Dendritic cell treated with granulocyte-macrophage colony-stimulating factor and Interleukin-4, amounts not matched to agents 40 ng/mL and 50 ng/mL, for 4 days (primary cell): ENCODE measurements at regions not wholly inside any gene's neighbourhood (a gene's known extent, or its start where the extent isn't known, plus 50 kb on each side); places are given as distances from the start of the nearest gene placed in this dataset.

Experiments used
- H3K27ac Mint-ChIP-seq: one replicate; pipeline ENCODE4 v1.8.0; 2022; ENCODE audit warnings: mild to moderate bottlenecking, mixed read lengths
- H3K27me3 Mint-ChIP-seq: one replicate; pipeline ENCODE4 v1.8.0; 2022; ENCODE audit warnings: mild to moderate bottlenecking, mixed read lengths
- H3K36me3 Mint-ChIP-seq: one replicate; pipeline ENCODE4 v1.8.0; 2022; ENCODE audit warnings: low read depth, mixed read lengths
- H3K4me1 Mint-ChIP-seq: one replicate; pipeline ENCODE4 v1.8.0; 2022; ENCODE audit warnings: low read depth, mixed read lengths
- H3K4me3 Mint-ChIP-seq: one replicate; pipeline ENCODE4 v1.8.0; 2022; ENCODE audit warnings: mild to moderate bottlenecking, moderate library complexity, mixed read lengths
- H3K9me3 Mint-ChIP-seq: one replicate; pipeline ENCODE4 v1.8.0; 2022; ENCODE audit warnings: mixed read lengths
- intact Hi-C: fragments of 100-400 bp; cut with micrococcal nuclease; formaldehyde crosslinking; loops from one replicate; pipeline ENCODE4 v1.15.0; 2022

- Mint-ChIP-seq H3K27ac (no peak overlapping the region), H3K36me3 (no peaks in the 10 kb centered on the region), H3K4me3 (no peak overlapping the region), H3K27me3 (peaks cover 2% of the 10 kb centered on the region), H3K4me1 (peaks cover 8% of the 10 kb centered on the region), H3K9me3 (peaks cover 21% of the 10 kb centered on the region)
- intact Hi-C loops = no loop called here
These were observed 50.8 kb upstream of the CACNA2D3 start for GRCh38 chr3:54071601-54072000.

GRCh38 chr3:54069961-54070360 is 52.4 kb upstream of the CACNA2D3 start:
- H3K36me3 Mint-ChIP-seq = no peaks in the 10 kb centered on the region
- H3K27me3 Mint-ChIP-seq = peaks cover 2% of the 10 kb centered on the region
- no peak overlapping the region for H3K27ac Mint-ChIP-seq
- H3K4me3 Mint-ChIP-seq = no peak overlapping the region
- peaks cover 21% of the 10 kb centered on the region for H3K9me3 Mint-ChIP-seq
- H3K4me1 Mint-ChIP-seq = peaks cover 8% of the 10 kb centered on the region
- intact Hi-C loops = no loop called here

DNA sequence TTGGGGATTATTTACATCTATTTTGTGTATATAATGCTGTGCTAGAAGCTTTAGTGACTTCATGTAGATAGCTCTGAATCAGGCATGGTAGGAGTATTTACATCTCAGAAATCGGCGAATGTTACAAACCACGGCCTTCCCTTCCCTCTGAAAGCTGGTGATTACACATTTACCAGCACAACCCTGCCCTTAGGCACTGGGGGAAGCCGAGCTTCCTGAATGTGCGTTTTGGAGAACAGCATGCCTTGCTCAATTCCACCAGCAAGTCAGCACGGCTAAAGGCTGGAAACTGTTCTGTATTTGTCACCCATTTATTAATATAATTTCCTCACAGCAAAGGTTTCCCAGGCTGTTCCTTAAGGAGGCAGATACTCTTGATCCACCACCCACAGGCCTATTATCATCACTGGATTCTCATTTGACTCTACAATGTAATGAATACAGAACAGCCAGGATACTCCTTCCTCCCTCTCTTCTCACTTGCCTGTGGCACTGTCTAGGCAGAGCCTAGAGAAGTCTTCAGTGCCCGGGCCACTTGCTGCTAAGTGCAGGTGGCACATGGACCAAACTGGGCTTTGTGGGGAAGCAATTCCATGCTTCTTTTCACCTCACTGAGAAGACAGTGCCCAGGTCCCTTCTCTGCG is 55.2 kb upstream of the CACNA2D3 start:
- H3K4me1 Mint-ChIP-seq = peaks cover 8% of the 10 kb centered on the region
- H3K9me3 Mint-ChIP-seq = peaks cover 21% of the 10 kb centered on the region
- intact Hi-C loops = no loop called here
- H3K4me3 Mint-ChIP-seq = no peak overlapping the region
- H3K27ac Mint-ChIP-seq = no peak overlapping the region
- H3K36me3 Mint-ChIP-seq = no peaks in the 10 kb centered on the region
- peaks cover 2% of the 10 kb centered on the region for H3K27me3 Mint-ChIP-seq

DNA sequence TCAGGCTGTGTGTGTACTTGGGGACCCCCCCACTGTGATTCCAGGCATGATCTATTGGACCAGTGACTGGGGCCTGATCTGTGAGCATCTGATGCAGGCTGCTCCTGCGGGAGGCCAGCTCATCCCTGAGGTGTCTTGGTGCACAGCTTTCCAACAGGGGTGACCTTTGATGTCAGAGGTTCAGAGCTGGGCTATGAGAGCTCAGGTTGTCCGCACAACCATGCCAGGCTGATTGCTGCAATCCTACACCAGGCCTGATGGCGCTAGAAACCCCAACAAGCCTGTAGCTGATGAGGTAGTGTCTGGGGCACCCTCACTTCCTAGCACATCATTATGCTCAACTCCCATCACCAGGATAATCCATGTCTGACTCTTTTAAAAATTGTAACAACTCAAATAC is 56.1 kb upstream of the CACNA2D3 start:
- Mint-ChIP-seq H3K4me1 (peaks cover 8% of the 10 kb centered on the region), H3K36me3 (no peaks in the 10 kb centered on the region), H3K27ac (no peak overlapping the region), H3K27me3 (peaks cover 2% of the 10 kb centered on the region), H3K4me3 (no peak overlapping the region), H3K9me3 (peaks cover 19% of the 10 kb centered on the region)
- intact Hi-C loops = no loop called here

DNA sequence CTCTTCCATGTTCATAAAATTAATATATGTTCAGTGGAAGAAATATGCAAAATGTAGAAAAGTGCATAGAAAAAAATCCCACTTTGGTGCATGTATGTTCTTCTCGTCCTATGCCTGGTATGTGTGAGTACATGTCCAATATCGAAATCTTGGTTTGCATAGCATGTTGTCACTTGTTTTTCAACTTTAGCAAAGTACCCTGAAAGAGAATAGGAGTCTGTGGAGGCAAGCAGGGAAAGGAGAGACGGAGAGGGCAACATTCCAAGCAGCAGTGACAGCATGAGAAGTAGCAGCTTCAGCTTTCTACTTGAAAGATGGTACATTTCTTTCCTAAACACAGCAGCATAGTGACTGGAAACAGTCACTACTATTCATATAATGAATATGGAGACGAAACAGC is 56.8 kb upstream of the CACNA2D3 start:
- Mint-ChIP-seq H3K9me3 (peaks cover 12% of the 10 kb centered on the region), H3K4me1 (peaks cover 8% of the 10 kb centered on the region), H3K4me3 (no peak overlapping the region), H3K27me3 (peaks cover 2% of the 10 kb centered on the region), H3K36me3 (no peaks in the 10 kb centered on the region), H3K27ac (no peak overlapping the region)
- intact Hi-C loops = no loop called here

- Mint-ChIP-seq H3K4me3 (no peak overlapping the region), H3K4me1 (peaks cover 6% of the 10 kb centered on the region), H3K36me3 (no peaks in the 10 kb centered on the region), H3K27me3 (peaks cover 2% of the 10 kb centered on the region), H3K9me3 (peaks cover 8% of the 10 kb centered on the region), H3K27ac (no peak overlapping the region)
- intact Hi-C loops = no loop called here
These were observed 57.2 kb upstream of the CACNA2D3 start for GRCh38 chr3:54065140-54065539.

- H3K36me3 Mint-ChIP-seq = no peaks in the 10 kb centered on the region
- H3K9me3 Mint-ChIP-seq = peaks cover 1% of the 10 kb centered on the region
- no peaks in the 10 kb centered on the region for H3K4me1 Mint-ChIP-seq
- no peak overlapping the region for H3K4me3 Mint-ChIP-seq
- H3K27ac Mint-ChIP-seq = no peak overlapping the region
- H3K27me3 Mint-ChIP-seq = peaks cover 2% of the 10 kb centered on the region
- intact Hi-C loops = no loop called here
These were observed 57.9 kb upstream of the CACNA2D3 start for GRCh38 chr3:54064486-54064885.

DNA sequence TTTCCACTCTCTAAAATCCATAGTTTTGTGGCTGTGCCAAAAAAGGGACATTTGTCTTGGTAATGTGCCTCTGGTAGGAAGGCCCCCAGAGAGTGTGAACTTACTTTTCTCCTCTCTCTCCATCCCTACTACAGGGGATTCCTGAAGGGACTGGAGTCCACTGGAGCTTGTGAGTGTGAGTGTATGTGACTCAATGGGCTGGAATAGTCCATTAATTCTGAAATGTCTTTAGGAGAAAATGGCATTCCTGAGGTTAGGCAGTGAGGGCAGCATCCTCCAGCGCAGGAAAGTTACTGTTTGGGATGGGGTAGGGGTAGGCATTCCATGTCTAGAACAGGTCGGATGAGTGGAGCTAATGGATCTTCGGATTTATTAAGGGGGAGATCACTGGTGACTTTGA is 59.8 kb upstream of the CACNA2D3 start:
- peaks cover 3% of the 10 kb centered on the region for H3K27me3 Mint-ChIP-seq
- no peak overlapping the region for H3K27ac Mint-ChIP-seq

GRCh38 chr3:54056521-54056920 is 65.8 kb upstream of the CACNA2D3 start:
- Mint-ChIP-seq H3K36me3 (no peaks in the 10 kb centered on the region), H3K4me3 (no peak overlapping the region), H3K27ac (no peak overlapping the region), H3K4me1 (no peaks in the 10 kb centered on the region), H3K27me3 (peaks cover 1% of the 10 kb centered on the region), H3K9me3 (no peaks in the 10 kb centered on the region)
- intact Hi-C loops = no loop called here

More for the DNA sequence above, 59.8 kb upstream of the CACNA2D3 start:
- H3K4me3 Mint-ChIP-seq = no peak overlapping the region
- no peaks in the 10 kb centered on the region for H3K9me3 Mint-ChIP-seq
- H3K36me3 Mint-ChIP-seq = no peaks in the 10 kb centered on the region
- intact Hi-C loops = no loop called here
- H3K4me1 Mint-ChIP-seq = no peaks in the 10 kb centered on the region

DNA sequence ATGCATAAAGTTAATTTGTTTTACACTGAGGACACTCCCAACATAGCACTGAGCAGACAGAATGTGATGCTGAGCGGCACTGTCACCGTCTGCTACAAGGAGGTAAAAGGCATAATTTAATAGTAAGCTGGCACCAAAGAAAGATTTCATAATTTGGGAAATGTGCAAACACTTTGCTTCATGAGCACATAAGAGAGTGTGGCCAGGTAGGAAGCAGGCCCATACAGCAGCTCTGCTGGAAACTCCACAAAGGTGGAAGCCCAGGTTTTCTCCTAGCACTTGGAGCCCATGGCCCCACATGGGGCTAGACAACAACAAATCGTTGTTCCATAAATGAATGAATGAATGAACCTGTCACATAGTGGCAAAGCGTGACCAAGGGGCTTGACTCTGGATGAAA is 68.5 kb upstream of the CACNA2D3 start:
- Mint-ChIP-seq H3K4me3 (no peak overlapping the region), H3K27me3 (peaks cover 1% of the 10 kb centered on the region), H3K9me3 (no peaks in the 10 kb centered on the region), H3K27ac (no peak overlapping the region), H3K36me3 (no peaks in the 10 kb centered on the region), H3K4me1 (no peaks in the 10 kb centered on the region)
- intact Hi-C loops = no loop called here

DNA sequence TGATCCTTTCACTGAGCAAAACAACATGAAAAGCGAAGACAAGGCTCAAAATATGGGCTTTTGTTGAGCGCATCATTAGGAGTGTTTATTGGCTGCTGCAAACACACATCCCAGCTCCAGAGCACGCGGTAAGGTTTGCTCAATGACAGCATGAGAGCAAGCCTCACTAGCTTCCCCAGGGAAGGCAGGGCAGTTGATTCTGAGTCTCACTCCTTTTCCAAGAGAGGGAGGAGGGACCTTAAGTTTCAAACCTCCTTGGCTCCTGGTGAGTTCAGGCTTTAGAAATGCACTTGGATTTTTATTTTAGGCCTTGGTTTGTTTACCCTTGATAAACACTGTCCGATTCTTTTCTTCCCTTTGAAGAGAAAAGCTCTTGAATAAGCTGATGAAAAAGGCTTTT is 69.1 kb upstream of the CACNA2D3 start:
- H3K27me3 Mint-ChIP-seq = no peaks in the 10 kb centered on the region
- intact Hi-C loops = no loop called here
- H3K9me3 Mint-ChIP-seq = no peaks in the 10 kb centered on the region
- no peaks in the 10 kb centered on the region for H3K4me1 Mint-ChIP-seq
- H3K4me3 Mint-ChIP-seq = no peak overlapping the region
- no peak overlapping the region for H3K27ac Mint-ChIP-seq
- H3K36me3 Mint-ChIP-seq = no peaks in the 10 kb centered on the region

DNA sequence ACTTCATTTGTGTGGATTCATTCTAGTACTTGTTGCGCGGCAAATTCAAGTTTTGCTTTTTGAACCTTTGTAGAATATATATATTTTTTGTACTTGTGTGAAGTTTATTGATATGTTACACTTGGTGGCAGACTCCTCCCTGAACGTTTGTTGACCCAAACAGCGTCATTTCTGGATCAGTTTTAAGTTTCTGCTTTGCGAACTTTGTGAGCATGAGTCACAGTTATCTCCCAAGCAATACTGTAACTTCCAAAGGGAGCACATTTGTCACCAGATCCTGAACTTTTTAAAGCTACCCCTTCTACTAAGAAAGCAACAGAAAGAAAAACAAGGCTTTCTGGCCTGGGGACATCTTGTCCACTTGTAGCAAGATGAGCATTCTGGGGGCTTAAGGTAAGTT is 74.8 kb upstream of the CACNA2D3 start:
- Mint-ChIP-seq H3K36me3 (no peaks in the 10 kb centered on the region), H3K4me3 (no peak overlapping the region), H3K27ac (no peak overlapping the region), H3K27me3 (peaks cover 2% of the 10 kb centered on the region), H3K9me3 (no peaks in the 10 kb centered on the region), H3K4me1 (no peaks in the 10 kb centered on the region)
- intact Hi-C loops = no loop called here

DNA sequence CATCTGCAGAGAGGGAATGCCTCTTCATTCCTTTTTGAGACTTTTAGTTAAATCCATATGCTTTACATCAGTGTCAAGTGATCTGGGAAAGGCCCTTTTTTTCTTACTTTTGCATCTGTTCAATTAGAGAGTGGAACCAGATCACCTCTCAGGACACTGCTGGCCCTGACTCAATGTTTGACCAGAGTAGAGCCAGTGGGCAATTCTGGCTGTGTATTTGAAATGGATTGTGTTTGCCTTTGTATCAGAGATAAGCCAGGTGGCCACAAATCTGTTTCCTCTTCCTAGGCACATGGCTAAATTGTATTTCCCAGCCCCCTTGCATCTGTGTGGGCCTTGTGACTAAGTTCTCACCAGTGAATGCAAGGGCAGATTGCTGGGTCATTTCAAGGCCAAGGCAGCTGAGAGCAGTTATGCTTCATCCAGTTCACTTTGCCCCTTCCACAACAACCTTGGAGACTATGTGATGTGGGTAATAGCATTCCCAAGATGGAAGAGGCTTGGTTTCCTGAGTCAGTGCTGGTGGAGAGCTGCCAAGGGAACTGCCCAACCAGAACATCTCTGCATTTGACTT is 75.6 kb upstream of the CACNA2D3 start:
- intact Hi-C loops = no loop called here
- H3K36me3 Mint-ChIP-seq = no peaks in the 10 kb centered on the region
- no peaks in the 10 kb centered on the region for H3K9me3 Mint-ChIP-seq
- H3K27me3 Mint-ChIP-seq = peaks cover 2% of the 10 kb centered on the region
- no peak overlapping the region for H3K27ac Mint-ChIP-seq
- H3K4me1 Mint-ChIP-seq = no peaks in the 10 kb centered on the region
- no peak overlapping the region for H3K4me3 Mint-ChIP-seq

GRCh38 chr3:54045061-54045815 is 77.1 kb upstream of the CACNA2D3 start:
- Mint-ChIP-seq H3K27ac (no peak overlapping the region), H3K36me3 (no peaks in the 10 kb centered on the region), H3K4me3 (no peak overlapping the region), H3K9me3 (no peaks in the 10 kb centered on the region), H3K4me1 (no peaks in the 10 kb centered on the region), H3K27me3 (peaks cover 2% of the 10 kb centered on the region)
- intact Hi-C loops = no loop called here
